ENCODE measurements at regions not wholly inside any gene's neighbourhood (a gene's known extent, or its start where the extent isn't known, plus 50 kb on each side); places are given as distances from the start of the nearest gene placed in this dataset.

DNA sequence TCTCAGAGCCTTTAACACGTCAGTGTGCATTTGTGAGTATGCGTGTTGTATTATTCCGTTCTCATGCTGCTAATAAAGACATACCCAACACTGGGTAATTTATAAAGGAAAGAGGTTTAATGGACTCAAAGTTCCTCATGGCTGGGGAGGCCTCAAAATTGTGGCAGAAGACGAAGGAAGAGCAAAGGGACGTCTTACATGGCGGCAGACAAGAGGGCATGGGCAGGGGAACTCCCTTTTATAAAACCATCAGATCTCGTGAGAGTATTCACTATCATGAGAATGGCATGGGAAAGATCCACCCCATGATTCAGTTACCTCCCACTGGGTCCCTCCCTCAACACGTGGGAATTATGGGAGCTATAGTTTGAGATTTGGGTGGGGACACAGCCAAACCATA lies 285.0 kb downstream of the PBX3 start:
- TF ChIP-seq POLR2AphosphoS5 (IDR thresholded peaks at IDR 0.05), result no peak
- TF ChIP-seq, protein P1, sequence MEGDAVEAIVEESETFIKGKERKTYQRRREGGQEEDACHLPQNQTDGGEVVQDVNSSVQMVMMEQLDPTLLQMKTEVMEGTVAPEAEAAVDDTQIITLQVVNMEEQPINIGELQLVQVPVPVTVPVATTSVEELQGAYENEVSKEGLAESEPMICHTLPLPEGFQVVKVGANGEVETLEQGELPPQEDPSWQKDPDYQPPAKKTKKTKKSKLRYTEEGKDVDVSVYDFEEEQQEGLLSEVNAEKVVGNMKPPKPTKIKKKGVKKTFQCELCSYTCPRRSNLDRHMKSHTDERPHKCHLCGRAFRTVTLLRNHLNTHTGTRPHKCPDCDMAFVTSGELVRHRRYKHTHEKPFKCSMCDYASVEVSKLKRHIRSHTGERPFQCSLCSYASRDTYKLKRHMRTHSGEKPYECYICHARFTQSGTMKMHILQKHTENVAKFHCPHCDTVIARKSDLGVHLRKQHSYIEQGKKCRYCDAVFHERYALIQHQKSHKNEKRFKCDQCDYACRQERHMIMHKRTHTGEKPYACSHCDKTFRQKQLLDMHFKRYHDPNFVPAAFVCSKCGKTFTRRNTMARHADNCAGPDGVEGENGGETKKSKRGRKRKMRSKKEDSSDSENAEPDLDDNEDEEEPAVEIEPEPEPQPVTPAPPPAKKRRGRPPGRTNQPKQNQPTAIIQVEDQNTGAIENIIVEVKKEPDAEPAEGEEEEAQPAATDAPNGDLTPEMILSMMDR (IDR thresholded peaks at IDR 0.05), result no peak
